SU-DHL-6 (cell line): ENCODE measurements at regions not wholly inside any gene's neighbourhood (a gene's known extent, or its start where the extent isn't known, plus 50 kb on each side); places are given as distances from the start of the nearest gene placed in this dataset.

ENCODE experiments used
- CTCF ChIP-seq: fragments of 200-600 bp; sonication (generic); IDR thresholded peaks from one replicate; pipeline ENCODE4 v1.5.1; 2017; ENCODE audit warnings: antibody characterized with exemption, mild to moderate bottlenecking, low read length, moderate library complexity; ENCODE audit not compliant: insufficient read depth, poor library complexity, severe bottlenecking
- EZH2phosphoT487 ChIP-seq: fragments of 200-600 bp; sonication (generic), shearing (Covaris generic); conservative IDR thresholded peaks from 2 replicates; pipeline ENCODE4 v1.6.1; 2018; ENCODE audit warnings: mild to moderate bottlenecking, antibody characterized with exemption, low read length, moderate library complexity, mixed read lengths

GRCh38 chr9:29701971-29702370 is 2128.7 kb upstream of the C9orf72 start:
- TF ChIP-seq CTCF (no peak), EZH2phosphoT487 (no peak)
